ENCODE measurements at regions not wholly inside any gene's neighbourhood (a gene's known extent, or its start where the extent isn't known, plus 50 kb on each side); places are given as distances from the start of the nearest gene placed in this dataset.
A peak's percentile ranks its signal among the peaks of the same experiment; 100 is the strongest.

DNA sequence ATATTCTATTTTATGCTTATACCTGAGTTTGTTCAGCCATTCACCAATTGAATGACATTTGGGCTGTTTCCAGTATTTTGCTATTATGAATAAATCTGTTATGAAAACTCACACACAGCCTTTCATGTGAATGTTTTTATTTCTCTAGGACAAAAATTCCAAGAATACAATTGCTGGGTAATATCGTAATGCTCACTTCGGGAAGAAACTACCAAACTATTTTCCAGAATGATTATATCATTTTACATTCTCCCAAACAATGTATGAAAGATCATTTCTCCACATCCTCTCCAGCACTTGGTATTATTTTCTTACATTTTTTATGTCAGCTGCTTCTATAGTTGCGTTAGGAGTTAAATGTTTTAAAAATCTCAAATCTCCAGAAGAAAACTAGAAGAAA, 58.3 kb upstream of the LHFPL2 start:
- DNase-seq = no peak
- H3K27me3 Mint-ChIP-seq (ENCODE audit: insufficient read depth) = peaks cover 6% of the 10 kb centered on the region
- H3K9me3 Mint-ChIP-seq = peaks cover 12% of the 10 kb centered on the region
- H3K36me3 Mint-ChIP-seq (ENCODE audit: low read depth) = peaks cover 10% of the 10 kb centered on the region
- peaks cover 15% of the 10 kb centered on the region for H3K4me1 Mint-ChIP-seq (ENCODE audit: low read depth)
- TF ChIP-seq CTCF (IDR thresholded peaks at IDR 0.05) = no peak
- H3K27ac Mint-ChIP-seq = no peak overlapping the region
- no peak overlapping the region; the same call in 1 of the 2 replicates for H3K4me3 Mint-ChIP-seq

- Mint-ChIP-seq H3K27ac (no peak overlapping the region; the same call in 1 of the 2 replicates), H3K36me3 (ENCODE audit: low read depth) (peaks cover 10% of the 10 kb centered on the region), H3K9me3 (peaks cover 12% of the 10 kb centered on the region), H3K4me3 (no peak overlapping the region), H3K4me1 (ENCODE audit: low read depth) (peaks cover 15% of the 10 kb centered on the region), H3K27me3 (ENCODE audit: insufficient read depth) (peaks cover 6% of the 10 kb centered on the region)
- TF ChIP-seq CTCF (IDR thresholded peaks at IDR 0.05) = no peak
- DNase-seq = no peak
Observed at GRCh38 chr5:78706381-78706780, 57.8 kb upstream of the LHFPL2 start.

- Mint-ChIP-seq H3K4me3 (no peak overlapping the region), H3K4me1 (ENCODE audit: low read depth) (peaks cover 16% of the 10 kb centered on the region), H3K36me3 (ENCODE audit: low read depth) (peaks cover 6% of the 10 kb centered on the region), H3K27me3 (ENCODE audit: insufficient read depth) (peaks cover 1% of the 10 kb centered on the region; the same call in 1 of the 2 replicates), H3K9me3 (peaks cover 7% of the 10 kb centered on the region), H3K27ac (no peak overlapping the region)
- TF ChIP-seq CTCF (IDR thresholded peaks at IDR 0.05) = no peak
- DNase-seq = no peak
Observed at GRCh38 chr5:78705826-78706225, 57.3 kb upstream of the LHFPL2 start.

- Mint-ChIP-seq H3K4me3 (no peak overlapping the region), H3K36me3 (ENCODE audit: low read depth) (no peaks in the 10 kb centered on the region), H3K9me3 (no peaks in the 10 kb centered on the region), H3K27ac (no peak overlapping the region), H3K27me3 (ENCODE audit: insufficient read depth) (peaks cover 1% of the 10 kb centered on the region; the same call in 1 of the 2 replicates), H3K4me1 (ENCODE audit: low read depth) (peaks cover 44% of the 10 kb centered on the region)
- DNase-seq = no peak
- no peak for TF ChIP-seq CTCF (IDR thresholded peaks at IDR 0.05)
Observed at GRCh38 chr5:78701795-78702410, 53.3 kb upstream of the LHFPL2 start.

- peak overlapping the region; percentile 96 for H3K27ac Mint-ChIP-seq
- peak overlapping the region; percentile 83 for H3K4me3 Mint-ChIP-seq
- H3K4me1 Mint-ChIP-seq (ENCODE audit: low read depth) = peaks cover 42% of the 10 kb centered on the region
- peaks cover 10% of the 10 kb centered on the region for H3K9me3 Mint-ChIP-seq
- DNase-seq = peak; percentile 98
- no peaks in the 10 kb centered on the region for H3K27me3 Mint-ChIP-seq (ENCODE audit: insufficient read depth)
- no peak for TF ChIP-seq CTCF (IDR thresholded peaks at IDR 0.05)
- H3K36me3 Mint-ChIP-seq (ENCODE audit: low read depth) = peaks cover 7% of the 10 kb centered on the region
Observed at GRCh38 chr5:78699552-78700153, 51.1 kb upstream of the LHFPL2 start.

All from HFFc6 (cell line).